Posterior vena cava (tissue), 2 donors: ENCODE measurements at regions not wholly inside any gene's neighbourhood (a gene's known extent, or its start where the extent isn't known, plus 50 kb on each side); places are given as distances from the start of the nearest gene placed in this dataset.
"Not testable (repeated sequence)": the region's sequence is repeated elsewhere in the genome, so short reads cannot be mapped to it uniquely, and the experiment has no call there.

Source experiments
- DNase-seq: peaks from one replicate; pipeline ENCODE4 v3.0.0-alpha.2; 2020; ENCODE audit warnings: low spot score
- intact Hi-C, 2 donors: fragments of 100-400 bp; cut with DNase I; formaldehyde crosslinking; loops; one replicate each; pipeline versions ENCODE4 v1.14.1 to v1.14.2; 2022 to 2023
- donor health status: DM: yes; HTN: yes; CAD: no.
- donor health status: DM: yes; HTN: yes; CAD: no.

GRCh38 chr15:26294059-26294689 lies 431.0 kb upstream of the ATP10A start:
- DNase-seq: no peak
- intact Hi-C loops: no loop called here

- intact Hi-C loops: no loop called here
Observed at GRCh38 chr15:26287381-26287780, 424.3 kb upstream of the ATP10A start.

GRCh38 chr15:26280281-26280680 lies 417.2 kb upstream of the ATP10A start:
- intact Hi-C loops: no loop called here
- DNase-seq: no peak

More at GRCh38 chr15:26287381-26287780, 424.3 kb upstream of the ATP10A start:
- DNase-seq: no peak

- intact Hi-C loops: loop anchor here in 1 of 2 donors (5.0 kb wide), 1 partner anchor 585 kb away; no protein-coding TSS in a partner anchor
- DNase-seq: no peak
Observed at GRCh38 chr15:26261966-26262365, 398.8 kb upstream of the ATP10A start.

- intact Hi-C loops: loop anchor here in 1 of 2 donors (5.0 kb wide), 1 partner anchor 584 kb away; no protein-coding TSS in a partner anchor
- no peak for DNase-seq
Observed at GRCh38 chr15:26261413-26261812, 398.3 kb upstream of the ATP10A start.

GRCh38 chr15:26260517-26261133 lies 397.5 kb upstream of the ATP10A start:
- intact Hi-C loops: loop anchor here in 1 of 2 donors (5.0 kb wide), 1 partner anchor 583 kb away; no protein-coding TSS in a partner anchor
- no peak for DNase-seq

GRCh38 chr15:26259581-26259980 lies 396.5 kb upstream of the ATP10A start:
- no peak for DNase-seq
- intact Hi-C loops: loop anchor here in 1 of 2 donors (10.0 kb wide), 1 partner anchor 1525 kb away; no protein-coding TSS in a partner anchor

GRCh38 chr15:26244782-26245181 lies 381.7 kb upstream of the ATP10A start:
- not testable (repeated sequence) for DNase-seq
- intact Hi-C loops: loop anchor here in 1 of 2 donors (5.0 kb wide), 1 partner anchor 1763 kb away; no protein-coding TSS in a partner anchor

- DNase-seq: no peak
- intact Hi-C loops: loop anchor here in 1 of 2 donors (5.0 kb wide), 1 partner anchor 1764 kb away; no protein-coding TSS in a partner anchor
Observed at GRCh38 chr15:26243382-26243781, 380.3 kb upstream of the ATP10A start.

- intact Hi-C loops: loop anchor here in 1 of 2 donors (5.0 kb wide), 1 partner anchor 1765 kb away; no protein-coding TSS in a partner anchor
- DNase-seq: no peak
Observed at GRCh38 chr15:26242565-26243071, 379.5 kb upstream of the ATP10A start.

GRCh38 chr15:26235864-26236263 lies 372.7 kb upstream of the ATP10A start:
- intact Hi-C loops: no loop called here
- no peak for DNase-seq

GRCh38 chr15:26234976-26235767 lies 372.0 kb upstream of the ATP10A start:
- DNase-seq: no peak
- intact Hi-C loops: no loop called here

GRCh38 chr15:26232691-26233090 lies 369.6 kb upstream of the ATP10A start:
- intact Hi-C loops: no loop called here
- DNase-seq: no peak

GRCh38 chr15:26231096-26231495 lies 368.0 kb upstream of the ATP10A start:
- intact Hi-C loops: no loop called here
- DNase-seq: no peak

- intact Hi-C loops: no loop called here
- no peak for DNase-seq
Observed at GRCh38 chr15:26224266-26224665, 361.1 kb upstream of the ATP10A start.

GRCh38 chr15:26223720-26224119 lies 360.6 kb upstream of the ATP10A start:
- intact Hi-C loops: no loop called here
- DNase-seq: no peak

GRCh38 chr15:26222781-26223180 lies 359.7 kb upstream of the ATP10A start:
- no peak for DNase-seq
- intact Hi-C loops: no loop called here

GRCh38 chr15:26217043-26217442 lies 353.9 kb upstream of the ATP10A start:
- intact Hi-C loops, DNase-seq: not testable (repeated sequence)

GRCh38 chr15:26214290-26214689 lies 351.2 kb upstream of the ATP10A start:
- intact Hi-C loops: no loop called here
- DNase-seq: no peak

- no peak for DNase-seq
- intact Hi-C loops: no loop called here
Observed at GRCh38 chr15:26213427-26213826, 350.3 kb upstream of the ATP10A start.
